ENCODE measurements at regions not wholly inside any gene's neighbourhood (a gene's known extent, or its start where the extent isn't known, plus 50 kb on each side); places are given as distances from the start of the nearest gene placed in this dataset.
A peak's percentile ranks its signal among the peaks of the same experiment; 100 is the strongest.

DNA sequence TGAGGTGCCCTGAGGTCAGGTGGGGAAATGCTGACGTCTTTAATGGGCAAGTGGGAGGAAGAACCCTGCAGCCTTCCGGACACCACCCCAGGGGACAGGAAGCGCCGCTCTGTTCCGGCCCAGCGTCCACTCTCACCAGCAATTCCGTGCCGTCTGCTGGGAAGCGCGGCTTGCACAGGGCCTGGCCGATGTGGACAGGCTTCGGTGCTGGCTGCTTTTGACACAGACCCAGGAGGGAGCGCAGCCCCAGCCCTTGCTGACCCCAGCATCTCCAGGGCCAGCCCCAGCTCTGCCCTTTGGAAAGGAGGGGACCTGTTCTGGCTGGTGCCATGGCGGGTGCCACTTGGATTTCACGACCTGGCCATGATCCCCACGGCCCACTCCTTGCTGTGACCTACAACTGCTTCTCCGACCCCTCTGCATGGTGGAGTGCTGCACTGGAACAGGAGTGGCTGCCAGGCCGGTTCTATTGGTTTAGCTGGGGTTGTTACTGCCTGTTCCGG lies 123.2 kb downstream of the DLL1 start:
- no peak overlapping the region for H3K27ac ChIP-seq (ENCODE audit: low read depth in 1 of 2, low read length in 2 of 2)
- H3K4me1 ChIP-seq (ENCODE audit: control insufficient read depth in 1 of 2, insufficient read depth in 2 of 2, low read length in 2 of 2): peaks cover 0 to 3% of the 10 kb centered on the region in 2 donors
- H3K27me3 ChIP-seq (ENCODE audit: control insufficient read depth in 1 of 2, insufficient read depth in 2 of 2, low read length in 1 of 2): no peaks in the 10 kb centered on the region
- WGBS, 2 donors: 82 to 87% methylated on average over 19 of the region's 19 CpGs
- intact Hi-C loops (cut with DNase I): loop anchor here in 1 of 2 donors (10.0 kb wide), 1 partner anchor 127 kb away; the partner anchor contains the start of gene DLL1
- H3K36me3 ChIP-seq (ENCODE audit: control insufficient read depth in 1 of 2, insufficient read depth in 2 of 2, low read length in 1 of 2): no peaks in the 10 kb centered on the region
- no peaks in the 10 kb centered on the region for H3K9me3 ChIP-seq (ENCODE audit: control insufficient read depth, low read length)
- ATAC-seq (ENCODE audit: low FRiP score): no peak
- peak; percentile 45 to 73 for DNase-seq
- no peak overlapping the region for H3K4me3 ChIP-seq (ENCODE audit: low read length in 2 of 2)

DNA sequence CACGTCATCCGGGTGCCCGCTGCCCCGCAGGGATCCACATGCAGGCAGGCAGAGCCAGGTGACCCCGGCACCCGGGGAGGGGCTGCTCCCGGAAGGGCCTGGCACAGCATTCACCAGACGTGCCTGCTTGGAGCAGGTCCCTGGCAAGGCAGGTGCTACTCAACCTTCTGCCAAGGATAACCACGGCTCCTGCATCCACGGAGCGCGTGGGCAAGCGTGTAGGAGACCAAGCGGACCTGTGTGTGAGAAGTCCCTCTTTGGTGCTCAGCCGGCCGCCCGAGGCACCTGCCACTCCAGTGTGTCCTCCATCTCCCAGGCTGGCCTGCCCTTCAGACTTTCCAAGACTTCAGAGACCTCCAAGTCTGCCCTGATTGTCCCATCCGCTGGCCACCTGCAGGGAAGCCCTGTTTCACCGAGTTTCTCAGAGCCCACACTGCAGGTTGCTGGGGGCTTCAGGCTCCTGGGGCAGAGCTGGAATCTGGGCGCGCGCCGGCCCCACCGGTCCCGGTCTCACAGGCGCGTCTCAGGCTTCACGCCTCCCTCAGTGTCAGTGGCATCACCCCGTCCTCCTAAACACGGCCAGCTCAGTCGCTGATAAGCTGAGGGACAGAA lies 124.3 kb downstream of the DLL1 start:
- Histone ChIP-seq H3K4me3 (ENCODE audit: low read length in 2 of 2) (no peak overlapping the region), H3K27me3 (ENCODE audit: control insufficient read depth in 1 of 2, insufficient read depth in 2 of 2, low read length in 1 of 2) (no peaks in the 10 kb centered on the region), H3K9me3 (ENCODE audit: control insufficient read depth, low read length) (no peaks in the 10 kb centered on the region), H3K4me1 (ENCODE audit: control insufficient read depth in 1 of 2, insufficient read depth in 2 of 2, low read length in 2 of 2) (peaks cover 0 to 3% of the 10 kb centered on the region in 2 donors), H3K36me3 (ENCODE audit: control insufficient read depth in 1 of 2, insufficient read depth in 2 of 2, low read length in 1 of 2) (no peaks in the 10 kb centered on the region), H3K27ac (ENCODE audit: low read depth in 1 of 2, low read length in 2 of 2) (no peak overlapping the region)
- WGBS, 2 donors: 50 to 60% methylated on average over 31 of the region's 31 CpGs
- ATAC-seq (ENCODE audit: low FRiP score): peak; percentile 46
- peak; percentile 74 to 86 for DNase-seq
- intact Hi-C loops (cut with DNase I): loop anchor here in 1 of 2 donors (10.0 kb wide), 1 partner anchor 128 kb away; the partner anchor contains the start of gene DLL1

DNA sequence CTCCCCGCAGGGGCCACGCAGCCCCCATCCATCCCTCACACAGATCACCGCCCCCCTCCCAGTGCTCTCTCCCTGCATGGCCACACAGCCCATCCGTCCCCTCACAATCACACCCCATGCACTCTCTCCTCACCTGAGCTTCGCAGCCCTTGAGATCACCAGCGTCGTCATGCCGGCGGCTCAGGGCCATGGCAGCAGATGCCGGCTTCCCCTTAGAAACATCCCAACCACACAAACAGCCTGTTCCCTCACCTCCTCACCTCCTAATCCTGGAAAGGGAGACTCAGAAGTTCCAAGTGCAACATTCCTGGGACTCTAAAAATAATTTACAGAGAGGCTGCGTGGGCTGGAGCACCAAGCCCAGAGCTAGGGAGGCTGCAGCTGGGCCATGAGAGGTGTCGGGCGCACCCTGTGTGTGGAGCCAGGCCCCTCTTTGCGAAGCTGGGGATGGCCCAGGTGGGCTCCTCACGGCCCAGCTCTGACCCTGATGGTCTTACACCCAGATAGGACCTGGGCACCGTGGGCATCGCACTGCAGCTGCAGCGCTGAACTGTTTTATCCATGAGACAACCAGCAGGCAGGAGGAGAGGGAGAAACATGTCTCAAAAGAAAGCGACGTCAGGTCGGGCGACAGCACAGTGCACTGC lies 125.3 kb downstream of the DLL1 start:
- H3K4me3 ChIP-seq (ENCODE audit: low read length in 2 of 2): no peak overlapping the region
- intact Hi-C loops (cut with DNase I): loop anchor here in 1 of 2 donors (10.0 kb wide), 1 partner anchor 129 kb away; the partner anchor contains the start of gene DLL1
- peaks cover 0 to 3% of the 10 kb centered on the region in 2 donors for H3K4me1 ChIP-seq (ENCODE audit: control insufficient read depth in 1 of 2, insufficient read depth in 2 of 2, low read length in 2 of 2)
- no peaks in the 10 kb centered on the region for H3K27me3 ChIP-seq (ENCODE audit: control insufficient read depth in 1 of 2, insufficient read depth in 2 of 2, low read length in 1 of 2)
- peak overlapping the region in 1 of 2 donors; percentile 83 for H3K27ac ChIP-seq (ENCODE audit: low read depth in 1 of 2, low read length in 2 of 2)
- peak; percentile 62 to 84 for DNase-seq
- 23 to 27% methylated on average over 20 to 22 of the region's 22 CpGs for WGBS, 2 donors
- no peaks in the 10 kb centered on the region for H3K36me3 ChIP-seq (ENCODE audit: control insufficient read depth in 1 of 2, insufficient read depth in 2 of 2, low read length in 1 of 2)
- H3K9me3 ChIP-seq (ENCODE audit: control insufficient read depth, low read length): no peaks in the 10 kb centered on the region
- ATAC-seq (ENCODE audit: low FRiP score): peak; percentile 75

DNA sequence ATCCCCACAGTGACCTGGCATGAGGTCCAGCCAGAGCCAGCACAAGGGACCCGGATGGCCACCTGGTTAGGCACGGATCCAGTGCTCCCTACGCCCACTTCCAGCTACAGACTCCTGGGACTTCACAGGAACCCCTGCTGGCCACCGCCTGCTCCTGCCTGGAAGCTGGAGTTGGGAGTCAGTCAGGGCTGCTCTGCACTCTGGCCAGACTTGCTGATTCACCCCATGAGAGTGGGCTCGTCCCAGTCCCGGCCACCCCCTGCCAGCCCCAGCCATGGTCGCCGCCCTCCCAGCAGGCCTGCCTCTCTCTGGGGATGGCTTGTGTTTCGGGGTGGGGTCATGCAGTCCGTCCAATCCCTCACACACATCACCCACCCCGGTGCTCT lies 125.8 kb downstream of the DLL1 start:
- Histone ChIP-seq H3K36me3 (ENCODE audit: control insufficient read depth in 1 of 2, insufficient read depth in 2 of 2, low read length in 1 of 2) (no peaks in the 10 kb centered on the region), H3K4me3 (ENCODE audit: low read length in 2 of 2) (no peak overlapping the region), H3K27ac (ENCODE audit: low read depth in 1 of 2, low read length in 2 of 2) (peak overlapping the region in 1 of 2 donors; percentile 49), H3K9me3 (ENCODE audit: control insufficient read depth, low read length) (no peaks in the 10 kb centered on the region), H3K27me3 (ENCODE audit: control insufficient read depth in 1 of 2, insufficient read depth in 2 of 2, low read length in 1 of 2) (no peaks in the 10 kb centered on the region), H3K4me1 (ENCODE audit: control insufficient read depth in 1 of 2, insufficient read depth in 2 of 2, low read length in 2 of 2) (peaks cover 0 to 3% of the 10 kb centered on the region in 2 donors)
- ATAC-seq (ENCODE audit: low FRiP score) (peak; percentile 82), DNase-seq (peak; percentile 86 to 90)
- intact Hi-C loops (cut with DNase I): loop anchor here in 1 of 2 donors (10.0 kb wide), 1 partner anchor 130 kb away; the partner anchor contains the start of gene DLL1
- WGBS, 2 donors: 13% methylated on average over 11 of the region's 11 CpGs

DNA sequence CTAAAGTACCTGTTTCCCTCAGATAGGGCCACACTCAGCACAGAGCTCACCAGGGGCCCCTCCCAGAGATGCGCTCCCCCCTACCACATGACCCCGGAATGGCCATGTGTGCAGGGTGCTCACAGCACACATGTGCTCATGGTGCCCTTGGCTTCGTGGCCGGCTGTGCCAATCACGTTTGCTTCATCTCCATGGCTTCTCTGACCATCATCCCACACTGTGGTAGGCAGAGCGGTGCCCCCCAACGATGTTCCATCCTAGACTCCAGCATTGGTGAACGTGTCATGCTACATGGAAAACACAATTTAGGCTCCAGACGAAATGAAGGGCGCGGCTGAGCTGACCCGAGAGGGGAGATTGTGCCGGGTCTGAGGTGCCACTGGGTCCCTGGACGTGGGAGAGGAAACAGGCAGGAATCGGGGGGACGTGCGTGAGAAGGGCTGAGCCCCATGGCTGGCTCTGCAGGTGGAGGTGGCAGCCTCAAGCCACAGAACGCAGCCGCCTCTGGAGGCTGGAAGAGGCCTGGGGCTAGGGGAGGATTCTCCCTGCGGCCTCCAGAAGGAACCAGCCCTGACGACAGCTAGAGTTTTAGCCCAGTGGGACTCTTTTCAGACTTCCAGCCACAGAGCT lies 126.5 kb downstream of the DLL1 start:
- Histone ChIP-seq H3K36me3 (ENCODE audit: control insufficient read depth in 1 of 2, insufficient read depth in 2 of 2, low read length in 1 of 2) (no peaks in the 10 kb centered on the region), H3K4me1 (ENCODE audit: control insufficient read depth in 1 of 2, insufficient read depth in 2 of 2, low read length in 2 of 2) (peaks cover 0 to 3% of the 10 kb centered on the region in 2 donors), H3K27ac (ENCODE audit: low read depth in 1 of 2, low read length in 2 of 2) (peak overlapping the region in 1 of 2 donors; percentile 49), H3K27me3 (ENCODE audit: control insufficient read depth in 1 of 2, insufficient read depth in 2 of 2, low read length in 1 of 2) (no peaks in the 10 kb centered on the region), H3K4me3 (ENCODE audit: low read length in 2 of 2) (no peak overlapping the region), H3K9me3 (ENCODE audit: control insufficient read depth, low read length) (no peaks in the 10 kb centered on the region)
- no peak for ATAC-seq (ENCODE audit: low FRiP score)
- 76 to 85% methylated on average over 21 of the region's 21 CpGs for WGBS, 2 donors
- peak in 1 of 2 donors; percentile 73 for DNase-seq
- intact Hi-C loops (cut with DNase I): loop anchor here in 1 of 2 donors (10.0 kb wide), 1 partner anchor 130 kb away; the partner anchor contains the start of gene DLL1

DNA sequence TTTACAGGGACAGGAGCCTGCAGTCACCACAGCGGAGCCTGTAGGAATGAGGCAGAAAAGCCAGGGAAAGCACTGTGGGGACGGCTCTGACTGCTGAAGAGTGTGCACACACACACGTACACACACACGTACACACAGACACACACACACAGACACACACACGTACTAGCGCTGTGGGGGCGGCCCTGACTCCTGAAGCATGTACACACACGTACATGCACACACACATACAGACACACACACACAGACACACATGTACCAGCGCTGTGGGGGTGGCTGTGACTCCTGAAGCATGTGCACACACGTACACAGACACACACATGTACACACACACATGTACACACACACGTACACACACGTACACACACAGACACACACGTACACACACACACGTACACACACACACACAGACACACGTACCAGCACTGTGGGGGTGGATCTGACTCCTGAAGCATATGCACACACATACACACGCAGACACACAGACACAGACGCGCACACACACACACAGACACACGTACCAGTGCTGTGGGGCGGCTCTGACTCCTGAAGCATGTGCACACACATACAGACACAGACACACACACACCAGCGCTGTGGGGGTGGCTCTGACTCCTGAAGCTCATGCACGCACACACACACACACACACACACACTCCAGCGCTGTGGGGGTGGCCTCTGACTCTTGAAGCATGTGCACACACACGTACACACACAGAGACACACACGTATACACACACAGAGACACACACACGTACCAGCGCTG lies 127.3 kb downstream of the DLL1 start:
- no peaks in the 10 kb centered on the region for H3K9me3 ChIP-seq (ENCODE audit: control insufficient read depth, low read length)
- no peak for ATAC-seq (ENCODE audit: low FRiP score)
- H3K27me3 ChIP-seq (ENCODE audit: control insufficient read depth in 1 of 2, insufficient read depth in 2 of 2, low read length in 1 of 2): no peaks in the 10 kb centered on the region
- DNase-seq: peak in 1 of 2 donors; percentile 60
- intact Hi-C loops (cut with DNase I): loop anchor here in 1 of 2 donors (10.0 kb wide), 1 partner anchor 131 kb away; the partner anchor contains the start of gene DLL1
- H3K4me1 ChIP-seq (ENCODE audit: control insufficient read depth in 1 of 2, insufficient read depth in 2 of 2, low read length in 2 of 2): peaks cover 0 to 3% of the 10 kb centered on the region in 2 donors
- WGBS, 2 donors: 90 to 92% methylated on average over 27 of the region's 27 CpGs
- no peaks in the 10 kb centered on the region for H3K36me3 ChIP-seq (ENCODE audit: control insufficient read depth in 1 of 2, insufficient read depth in 2 of 2, low read length in 1 of 2)
- no peak overlapping the region for H3K4me3 ChIP-seq (ENCODE audit: low read length in 2 of 2)
- no peak overlapping the region for H3K27ac ChIP-seq (ENCODE audit: low read depth in 1 of 2, low read length in 2 of 2)

DNA sequence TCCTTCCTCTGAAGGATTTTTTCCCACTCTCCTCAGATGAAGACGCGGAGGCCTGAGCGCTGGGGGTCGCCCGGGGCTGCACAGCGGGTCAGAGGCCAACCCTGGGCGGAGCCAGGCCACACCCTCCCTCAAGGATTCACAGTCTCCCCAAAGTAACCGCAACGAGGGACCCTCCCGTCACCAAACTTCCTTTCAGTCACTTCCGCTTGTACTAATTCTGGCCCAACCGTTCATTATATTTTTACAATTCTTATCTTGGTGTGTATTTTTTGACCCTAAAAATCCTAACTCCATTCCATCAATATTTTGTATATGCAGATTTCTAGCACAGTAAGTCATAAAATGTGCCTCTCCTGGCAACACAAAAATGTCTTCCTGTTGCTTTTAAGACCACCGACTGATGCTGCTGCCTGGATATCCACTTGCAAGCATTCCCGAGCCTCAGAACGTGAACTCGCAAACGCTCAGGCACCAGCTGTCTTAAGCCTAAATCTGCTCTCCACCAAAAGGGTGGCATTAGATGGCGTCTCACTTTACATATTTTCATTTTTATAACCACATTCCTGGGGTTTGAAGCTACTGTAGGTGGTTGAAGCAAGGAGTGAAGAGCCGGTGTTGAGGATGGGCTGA lies 128.0 kb downstream of the DLL1 start:
- H3K4me1 ChIP-seq (ENCODE audit: control insufficient read depth in 1 of 2, insufficient read depth in 2 of 2, low read length in 2 of 2): peaks cover 0 to 3% of the 10 kb centered on the region in 2 donors
- WGBS, 2 donors: 89 to 92% methylated on average over 19 of the region's 19 CpGs
- no peak overlapping the region for H3K27ac ChIP-seq (ENCODE audit: low read depth in 1 of 2, low read length in 2 of 2)
- H3K9me3 ChIP-seq (ENCODE audit: control insufficient read depth, low read length): no peaks in the 10 kb centered on the region
- peak in 1 of 2 donors; percentile 70 for DNase-seq
- no peaks in the 10 kb centered on the region for H3K36me3 ChIP-seq (ENCODE audit: control insufficient read depth in 1 of 2, insufficient read depth in 2 of 2, low read length in 1 of 2)
- no peaks in the 10 kb centered on the region for H3K27me3 ChIP-seq (ENCODE audit: control insufficient read depth in 1 of 2, insufficient read depth in 2 of 2, low read length in 1 of 2)
- H3K4me3 ChIP-seq (ENCODE audit: low read length in 2 of 2): no peak overlapping the region
- intact Hi-C loops (cut with DNase I): loop anchor here in 1 of 2 donors (10.0 kb wide), 1 partner anchor 132 kb away; the partner anchor contains the start of gene DLL1
- no peak for ATAC-seq (ENCODE audit: low FRiP score)
